ENCODE measurements at regions not wholly inside any gene's neighbourhood (a gene's known extent, or its start where the extent isn't known, plus 50 kb on each side); places are given as distances from the start of the nearest gene placed in this dataset.

DNA sequence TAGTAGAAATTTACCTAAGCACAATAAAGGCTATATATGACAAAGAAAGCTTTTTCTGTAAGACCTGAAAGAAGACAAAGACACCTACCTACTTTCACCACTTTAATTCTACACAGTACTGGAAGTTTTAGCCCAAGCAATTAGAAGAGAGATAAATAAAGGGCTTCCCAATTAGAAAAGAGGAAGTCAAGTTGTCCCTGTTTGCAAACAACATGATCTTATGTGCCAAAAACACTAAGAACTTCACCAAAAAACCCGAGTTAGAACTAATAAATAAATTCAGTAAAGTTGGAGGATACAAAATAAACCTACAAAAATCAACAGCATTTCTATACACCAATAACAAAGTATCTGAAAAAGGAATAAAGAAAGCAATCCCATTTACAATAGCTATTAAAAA lies 190.9 kb downstream of the NR2F2 start:
- no peak overlapping the region for H3K4me3 ChIP-seq (ENCODE audit: low read depth, low read length)
- TF ChIP-seq, protein P1, sequence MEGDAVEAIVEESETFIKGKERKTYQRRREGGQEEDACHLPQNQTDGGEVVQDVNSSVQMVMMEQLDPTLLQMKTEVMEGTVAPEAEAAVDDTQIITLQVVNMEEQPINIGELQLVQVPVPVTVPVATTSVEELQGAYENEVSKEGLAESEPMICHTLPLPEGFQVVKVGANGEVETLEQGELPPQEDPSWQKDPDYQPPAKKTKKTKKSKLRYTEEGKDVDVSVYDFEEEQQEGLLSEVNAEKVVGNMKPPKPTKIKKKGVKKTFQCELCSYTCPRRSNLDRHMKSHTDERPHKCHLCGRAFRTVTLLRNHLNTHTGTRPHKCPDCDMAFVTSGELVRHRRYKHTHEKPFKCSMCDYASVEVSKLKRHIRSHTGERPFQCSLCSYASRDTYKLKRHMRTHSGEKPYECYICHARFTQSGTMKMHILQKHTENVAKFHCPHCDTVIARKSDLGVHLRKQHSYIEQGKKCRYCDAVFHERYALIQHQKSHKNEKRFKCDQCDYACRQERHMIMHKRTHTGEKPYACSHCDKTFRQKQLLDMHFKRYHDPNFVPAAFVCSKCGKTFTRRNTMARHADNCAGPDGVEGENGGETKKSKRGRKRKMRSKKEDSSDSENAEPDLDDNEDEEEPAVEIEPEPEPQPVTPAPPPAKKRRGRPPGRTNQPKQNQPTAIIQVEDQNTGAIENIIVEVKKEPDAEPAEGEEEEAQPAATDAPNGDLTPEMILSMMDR (IDR thresholded peaks at IDR 0.05; ENCODE audit: borderline replicate concordance, insufficient read depth, low read depth, low read length): no peak

GRCh38 chr15:96524676-96525417 lies 194.3 kb downstream of the NR2F2 start:
- TF ChIP-seq, protein P1 (IDR thresholded peaks at IDR 0.05; ENCODE audit: borderline replicate concordance, insufficient read depth, low read depth, low read length): no peak
- H3K4me3 ChIP-seq (ENCODE audit: low read depth, low read length): no peak overlapping the region

- no peak overlapping the region for H3K4me3 ChIP-seq (ENCODE audit: low read depth, low read length)
- TF ChIP-seq, protein P1 (IDR thresholded peaks at IDR 0.05; ENCODE audit: borderline replicate concordance, insufficient read depth, low read depth, low read length): no peak
Observed at GRCh38 chr15:96535148-96535547, 204.6 kb downstream of the NR2F2 start.

DNA sequence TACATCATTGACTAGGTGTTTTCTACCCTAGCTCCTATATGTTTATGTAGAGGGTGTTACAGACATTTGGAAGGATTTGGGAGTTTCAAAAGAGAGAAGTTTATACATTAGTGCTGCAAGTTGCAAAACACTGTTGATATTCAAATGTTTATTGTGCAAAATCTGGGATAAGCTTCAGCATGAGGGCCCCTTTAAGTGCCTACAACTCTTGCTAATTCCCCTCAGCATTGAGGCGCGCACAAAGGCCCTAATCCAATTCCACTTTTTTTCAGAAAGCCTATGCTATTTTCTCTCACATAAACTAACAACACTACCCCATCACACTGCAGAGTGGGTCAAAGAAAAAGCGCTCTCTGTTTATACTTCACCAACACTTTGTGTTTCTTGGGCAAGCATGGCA lies 208.0 kb downstream of the NR2F2 start:
- TF ChIP-seq, protein P1 (IDR thresholded peaks at IDR 0.05; ENCODE audit: borderline replicate concordance, insufficient read depth, low read depth, low read length): no peak

DNA sequence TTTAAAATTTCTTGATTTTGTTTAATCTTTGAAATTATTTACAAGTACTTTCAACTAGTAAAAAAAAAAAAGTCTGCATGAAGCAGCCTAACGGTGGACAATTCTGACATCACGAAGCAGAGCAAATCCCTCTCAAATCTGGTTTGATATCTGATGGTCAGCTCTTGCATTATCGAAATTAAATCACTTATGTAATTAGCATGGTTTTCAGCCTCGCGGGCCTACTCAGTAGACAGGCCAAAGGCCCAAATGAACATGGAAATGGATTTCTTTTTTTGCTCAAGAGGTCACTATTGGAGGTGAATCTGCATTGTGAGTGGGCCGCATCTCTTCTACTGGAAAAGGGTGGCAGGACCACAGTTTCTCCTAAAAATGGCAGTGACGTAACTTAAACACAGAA lies 209.8 kb downstream of the NR2F2 start:
- no peak overlapping the region for H3K4me3 ChIP-seq (ENCODE audit: low read depth, low read length)

More for the DNA sequence above, 208.0 kb downstream of the NR2F2 start:
- no peak overlapping the region for H3K4me3 ChIP-seq (ENCODE audit: low read depth, low read length)

GRCh38 chr15:96542130-96542770 lies 211.8 kb downstream of the NR2F2 start:
- TF ChIP-seq, protein P1 (IDR thresholded peaks at IDR 0.05; ENCODE audit: borderline replicate concordance, insufficient read depth, low read depth, low read length): no peak
- no peak overlapping the region for H3K4me3 ChIP-seq (ENCODE audit: low read depth, low read length)

More for the DNA sequence above, 209.8 kb downstream of the NR2F2 start:
- TF ChIP-seq, protein P1 (IDR thresholded peaks at IDR 0.05; ENCODE audit: borderline replicate concordance, insufficient read depth, low read depth, low read length): no peak
